GM12891 (cell line): ENCODE measurements at regions not wholly inside any gene's neighbourhood (a gene's known extent, or its start where the extent isn't known, plus 50 kb on each side); places are given as distances from the start of the nearest gene placed in this dataset.
"Not testable (repeated sequence)": the region's sequence is repeated elsewhere in the genome, so short reads cannot be mapped to it uniquely, and the experiment has no call there.

ENCODE experiments used
- DNase-seq: peaks from one replicate; pipeline ENCODE4 v3.0.0; 2011; ENCODE audit warnings: low spot score; ENCODE audit not compliant: insufficient read length
- FAIRE-seq: peaks from 2 replicates; lab custom pipeline; 2011; peaks lifted over from hg19 to GRCh38; lab: Jason Lieb, UNC
- PAX5 ChIP-seq: IDR thresholded peaks from 2 replicates; pipeline ENCODE4 v1.6.1; 2011; ENCODE audit warnings: low read length, moderate library complexity, mild to moderate bottlenecking; ENCODE audit not compliant: insufficient read depth, severe bottlenecking
- POLR2A ChIP-seq: IDR thresholded peaks from 2 replicates; pipeline ENCODE4 v1.6.1; 2011; ENCODE audit warnings: low read depth, low read length, control low read depth
- POLR2AphosphoS5 ChIP-seq: IDR thresholded peaks from 2 replicates; pipeline ENCODE4 v1.6.1; 2011; ENCODE audit warnings: low read depth, low read length, control low read depth
- POU2F2 ChIP-seq: IDR thresholded peaks from 2 replicates; pipeline ENCODE4 v1.6.1; 2011; ENCODE audit warnings: low read depth, mild to moderate bottlenecking, control low read depth, low read length, moderate library complexity
- SPI1 ChIP-seq: IDR thresholded peaks from 2 replicates; pipeline ENCODE4 v1.6.1; 2011; ENCODE audit warnings: low read depth, low read length, control low read depth
- TAF1 ChIP-seq: IDR thresholded peaks from 2 replicates; pipeline ENCODE4 v1.6.1; 2011; ENCODE audit warnings: low read depth, low read length, control low read depth

- peak; percentile 43 for FAIRE-seq
- no peak for DNase-seq
- TF ChIP-seq SPI1: no peak
- no peak for TF ChIP-seq POU2F2
- no peak for TF ChIP-seq POLR2AphosphoS5
- TF ChIP-seq PAX5: no peak
- no peak for TF ChIP-seq TAF1
- no peak for TF ChIP-seq POLR2A
These were observed 196.7 kb upstream of the KLF3 start for GRCh38 chr4:38467296-38467695.

- no peak for FAIRE-seq
- DNase-seq: no peak
- TF ChIP-seq TAF1 (no peak), POLR2A (no peak), POLR2AphosphoS5 (no peak), PAX5 (no peak), SPI1 (no peak), POU2F2 (no peak)
These were observed 195.6 kb upstream of the KLF3 start for GRCh38 chr4:38468339-38468866.

- DNase-seq (no peak), FAIRE-seq (peak; percentile 20)
- TF ChIP-seq POLR2AphosphoS5 (no peak), TAF1 (no peak), POU2F2 (no peak), PAX5 (no peak), POLR2A (no peak), SPI1 (no peak)
These were observed 194.6 kb upstream of the KLF3 start for GRCh38 chr4:38469410-38469809.

GRCh38 chr4:38470735-38471262 is 193.2 kb upstream of the KLF3 start:
- TF ChIP-seq PAX5 (no peak), POU2F2 (no peak), POLR2A (no peak), SPI1 (no peak), TAF1 (no peak), POLR2AphosphoS5 (no peak)
- DNase-seq (no peak), FAIRE-seq (peak; percentile 31)

GRCh38 chr4:38482696-38483095 is 181.3 kb upstream of the KLF3 start:
- DNase-seq (no peak), FAIRE-seq (no peak)
- TF ChIP-seq POLR2A: no peak
- no peak for TF ChIP-seq PAX5
- no peak for TF ChIP-seq POLR2AphosphoS5
- TF ChIP-seq SPI1: no peak
- TF ChIP-seq POU2F2: no peak
- TF ChIP-seq TAF1: no peak

- not testable (repeated sequence) for FAIRE-seq, DNase-seq
These were observed 180.4 kb upstream of the KLF3 start for GRCh38 chr4:38483628-38484027.

- TF ChIP-seq TAF1 (no peak), SPI1 (no peak), PAX5 (no peak)
- FAIRE-seq: no peak
- DNase-seq: no peak
These were observed 174.8 kb upstream of the KLF3 start for GRCh38 chr4:38489011-38489861.

GRCh38 chr4:38489924-38490639 is 173.9 kb upstream of the KLF3 start:
- peak; percentile 69 for FAIRE-seq
- no peak for DNase-seq
- TF ChIP-seq SPI1 (no peak), POU2F2 (no peak)

- FAIRE-seq: peak; percentile 62
- DNase-seq: no peak
- TF ChIP-seq TAF1 (no peak), SPI1 (no peak), PAX5 (no peak), POLR2AphosphoS5 (no peak), POLR2A (no peak), POU2F2 (no peak)
These were observed 173.1 kb upstream of the KLF3 start for GRCh38 chr4:38490753-38491446.
